Activated gamma-delta T cell (primary cell): ENCODE measurements at regions not wholly inside any gene's neighbourhood (a gene's known extent, or its start where the extent isn't known, plus 50 kb on each side); places are given as distances from the start of the nearest gene placed in this dataset.

Source experiments
- DNase-seq: peaks from one replicate; lab custom pipeline; 2025; lab: John Stamatoyannopoulos, UW

- no peak for DNase-seq
These were observed 136.9 kb downstream of the CD83 start for GRCh38 chr6:14254505-14254904.

- DNase-seq, result no peak
These were observed 138.3 kb downstream of the CD83 start for GRCh38 chr6:14255916-14256315.

- no peak for DNase-seq
These were observed 140.5 kb downstream of the CD83 start for GRCh38 chr6:14258117-14258516.

- no peak for DNase-seq
These were observed 141.4 kb downstream of the CD83 start for GRCh38 chr6:14258695-14259593.

DNA sequence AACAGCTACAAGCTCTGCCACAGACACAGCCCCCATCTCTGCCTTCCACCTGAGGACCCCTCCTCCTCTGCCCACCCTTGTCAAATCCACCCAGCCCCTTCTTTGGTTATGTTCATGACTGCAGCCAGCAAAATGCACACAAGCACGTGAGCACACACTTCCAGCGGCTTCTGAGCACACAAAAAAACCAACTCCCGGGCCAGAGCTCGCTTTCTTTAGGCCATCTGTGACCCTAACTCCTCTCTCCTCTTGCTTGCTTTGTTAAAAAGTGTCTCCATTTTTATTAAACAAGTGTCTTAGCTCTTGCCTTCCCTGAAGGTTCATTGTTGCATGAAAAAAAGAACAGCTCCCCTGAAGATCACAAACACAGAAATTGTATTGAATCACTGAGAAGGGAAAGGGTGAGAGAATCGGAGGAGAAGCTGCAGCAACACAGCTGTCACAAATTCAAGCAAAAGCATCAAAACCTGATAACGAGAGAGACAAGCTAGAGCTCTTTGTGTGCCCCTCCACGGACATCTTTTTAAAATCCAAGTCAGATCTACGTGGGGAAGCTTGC lies 142.1 kb downstream of the CD83 start:
- no peak for DNase-seq

DNA sequence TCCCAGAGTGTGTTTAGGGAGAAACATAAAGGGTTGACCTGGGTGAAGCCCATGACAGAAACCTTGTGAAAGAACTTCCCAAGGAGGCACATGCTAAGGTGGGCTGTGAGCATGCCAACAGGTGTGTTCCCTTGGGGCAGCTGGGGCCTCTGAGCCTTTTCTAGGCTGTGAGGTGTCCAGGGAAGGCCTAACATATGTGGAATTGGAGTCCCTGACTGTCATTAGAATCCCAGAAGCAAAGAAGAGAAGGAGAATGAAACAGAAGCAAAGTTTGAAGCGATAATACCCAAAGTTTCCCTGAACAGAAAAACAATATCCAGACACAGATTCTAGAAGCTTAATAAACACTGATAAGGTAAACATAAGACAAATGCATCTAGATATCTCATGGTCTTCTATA lies 143.3 kb downstream of the CD83 start:
- no peak for DNase-seq

- no peak for DNase-seq
These were observed 146.4 kb downstream of the CD83 start for GRCh38 chr6:14263881-14264424.

GRCh38 chr6:14265049-14266021 lies 147.8 kb downstream of the CD83 start:
- DNase-seq, result no peak

GRCh38 chr6:14266266-14266665 lies 148.7 kb downstream of the CD83 start:
- DNase-seq, result no peak

DNA sequence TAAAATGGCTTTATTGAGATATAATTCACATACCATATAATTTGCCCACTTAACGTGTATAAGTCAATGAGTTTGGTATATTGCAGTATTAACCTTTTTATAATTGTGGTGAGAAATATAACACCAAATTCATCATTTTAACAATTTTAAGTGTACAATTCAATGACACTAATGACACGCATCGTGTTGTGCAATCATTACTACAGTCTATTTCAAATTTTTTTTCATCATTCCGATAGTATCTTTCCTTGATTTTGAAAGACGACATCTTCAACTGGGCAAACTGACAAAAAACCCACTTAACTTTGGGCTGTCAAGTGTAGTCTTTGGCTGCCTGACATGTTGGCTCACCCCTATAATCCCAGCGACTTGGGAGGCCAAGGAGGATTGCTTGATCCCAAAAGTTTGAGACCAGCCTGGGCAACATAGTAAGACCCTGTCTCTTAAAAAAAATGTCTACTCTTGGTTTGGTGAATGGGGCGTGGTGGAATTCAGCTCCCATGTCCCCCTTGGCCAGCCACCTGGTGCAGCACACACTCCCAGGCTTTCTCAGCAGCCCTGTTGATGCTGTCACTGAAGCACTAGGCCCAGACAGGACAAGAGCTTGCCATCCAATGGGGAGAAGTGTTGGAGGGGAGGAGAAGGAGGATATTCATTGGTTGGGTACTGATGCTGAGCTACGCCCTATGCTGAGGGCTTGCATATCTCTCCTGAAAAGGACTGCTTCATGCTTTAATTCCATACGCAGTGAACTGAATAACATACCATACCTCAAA lies 150.5 kb downstream of the CD83 start:
- DNase-seq, result no peak

DNA sequence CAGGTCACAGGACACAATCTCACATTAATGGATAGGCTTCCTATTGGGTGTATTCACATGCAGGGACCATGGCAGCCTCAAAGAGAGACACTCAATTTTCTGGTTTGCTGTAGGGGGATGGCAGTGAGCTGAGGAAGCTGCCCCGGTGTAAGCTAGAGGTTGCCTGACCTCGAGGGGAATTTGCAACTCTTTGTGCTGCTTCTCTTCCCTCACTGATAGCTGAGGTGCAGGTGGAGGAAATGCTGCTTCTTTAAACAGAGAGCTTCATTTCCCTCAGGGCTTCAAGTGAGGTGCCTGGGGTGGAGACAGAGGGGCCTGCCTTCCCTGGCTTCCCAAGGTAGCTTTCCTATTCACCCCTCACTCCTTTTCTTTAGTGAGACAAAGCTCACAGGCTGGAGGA lies 151.9 kb downstream of the CD83 start:
- DNase-seq, result no peak

- no peak for DNase-seq
These were observed 152.7 kb downstream of the CD83 start for GRCh38 chr6:14270142-14270893.

GRCh38 chr6:14270925-14271788 lies 153.6 kb downstream of the CD83 start:
- no peak for DNase-seq

GRCh38 chr6:14271789-14272736 lies 154.5 kb downstream of the CD83 start:
- DNase-seq, result no peak

- no peak for DNase-seq
These were observed 155.1 kb downstream of the CD83 start for GRCh38 chr6:14272737-14273085.

- no peak for DNase-seq
These were observed 155.6 kb downstream of the CD83 start for GRCh38 chr6:14273191-14273590.

DNA sequence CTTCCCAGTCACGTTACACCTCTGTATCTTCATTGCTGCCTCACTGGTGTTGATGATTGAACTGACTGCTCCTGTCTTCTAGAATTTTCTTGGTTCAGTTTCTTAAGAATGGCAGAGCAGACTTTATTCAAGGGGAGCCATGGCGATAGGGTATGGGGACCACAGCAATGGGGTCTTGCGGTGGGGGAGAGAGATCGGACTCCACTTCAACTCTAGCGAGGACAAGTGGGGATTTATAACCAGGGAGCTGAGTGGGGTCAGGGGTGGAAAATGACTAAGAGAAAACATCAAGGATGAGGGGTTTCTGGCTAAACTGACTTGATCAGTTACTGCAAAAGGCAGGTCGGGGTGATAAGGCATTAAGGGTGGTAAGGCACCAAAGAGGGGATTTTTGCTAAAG lies 156.4 kb downstream of the CD83 start:
- DNase-seq, result no peak
